HUES48 (cell line): ENCODE measurements at regions not wholly inside any gene's neighbourhood (a gene's known extent, or its start where the extent isn't known, plus 50 kb on each side); places are given as distances from the start of the nearest gene placed in this dataset.
"Not testable (repeated sequence)": the region's sequence is repeated elsewhere in the genome, so short reads cannot be mapped to it uniquely, and the experiment has no call there.

ENCODE experiments used
- H3K27ac ChIP-seq: one replicate; pipeline ENCODE4 v1.7.0; 2013; ENCODE audit warnings: low read depth, low read length, inconsistent platforms
- H3K27me3 ChIP-seq: 2 replicates; pipeline ENCODE4 v1.6.1; 2013; ENCODE audit warnings: mild to moderate bottlenecking, low read length; ENCODE audit not compliant: control insufficient read depth, insufficient read depth
- H3K36me3 ChIP-seq: 2 replicates; pipeline ENCODE4 v1.6.1; 2013; ENCODE audit warnings: low read length; ENCODE audit not compliant: control insufficient read depth, insufficient read depth
- H3K4me1 ChIP-seq: 2 replicates; pipeline ENCODE4 v1.6.1; 2013; ENCODE audit warnings: mild to moderate bottlenecking, low read length; ENCODE audit not compliant: control insufficient read depth, insufficient read depth
- H3K4me3 ChIP-seq: 2 replicates; pipeline ENCODE4 v1.5.1; 2013; ENCODE audit warnings: mild to moderate bottlenecking, low read depth, low read length
- H3K9ac ChIP-seq: 2 replicates; pipeline ENCODE4 v1.6.1; 2013; ENCODE audit warnings: mild to moderate bottlenecking, low read depth, low read length, moderate library complexity
- H3K9me3 ChIP-seq: 2 replicates; pipeline ENCODE4 v1.6.1; 2013; ENCODE audit warnings: low read length; ENCODE audit not compliant: control insufficient read depth, insufficient read depth

- Histone ChIP-seq H3K27me3 (no peaks in the 10 kb centered on the region), H3K4me1 (peaks cover 6% of the 10 kb centered on the region)
These were observed 77.5 kb upstream of the ALX4 start for GRCh38 chr11:44387415-44387814.

GRCh38 chr11:44387825-44388224, 77.9 kb upstream of the ALX4 start:
- Histone ChIP-seq H3K27ac (no peak overlapping the region), H3K27me3 (no peaks in the 10 kb centered on the region), H3K4me1 (peaks cover 6% of the 10 kb centered on the region), H3K36me3 (no peaks in the 10 kb centered on the region), H3K9me3 (peaks cover 4% of the 10 kb centered on the region; the same call in 1 of the 2 replicates), H3K4me3 (no peak overlapping the region), H3K9ac (no peak overlapping the region)

More at GRCh38 chr11:44387415-44387814, 77.5 kb upstream of the ALX4 start:
- peaks cover 4% of the 10 kb centered on the region; the same call in 1 of the 2 replicates for H3K9me3 ChIP-seq
- no peak overlapping the region for H3K9ac ChIP-seq
- no peaks in the 10 kb centered on the region for H3K36me3 ChIP-seq
- H3K27ac ChIP-seq: no peak overlapping the region
- H3K4me3 ChIP-seq: no peak overlapping the region

GRCh38 chr11:44388828-44389657, 79.1 kb upstream of the ALX4 start:
- Histone ChIP-seq H3K9ac (no peak overlapping the region), H3K9me3 (peaks cover 4% of the 10 kb centered on the region; the same call in 1 of the 2 replicates)

GRCh38 chr11:44389963-44390605, 80.1 kb upstream of the ALX4 start:
- H3K4me1 ChIP-seq: peaks cover 6% of the 10 kb centered on the region
- H3K27me3 ChIP-seq: no peaks in the 10 kb centered on the region
- no peak overlapping the region for H3K27ac ChIP-seq
- H3K36me3 ChIP-seq: no peaks in the 10 kb centered on the region
- H3K9ac ChIP-seq: no peak overlapping the region
- H3K9me3 ChIP-seq: peaks cover 4% of the 10 kb centered on the region; the same call in 1 of the 2 replicates
- no peak overlapping the region for H3K4me3 ChIP-seq

More at GRCh38 chr11:44388828-44389657, 79.1 kb upstream of the ALX4 start:
- no peaks in the 10 kb centered on the region for H3K36me3 ChIP-seq
- H3K27me3 ChIP-seq: no peaks in the 10 kb centered on the region
- H3K4me1 ChIP-seq: peaks cover 6% of the 10 kb centered on the region
- H3K4me3 ChIP-seq: 0 out of 2 replicates have a peak overlapping the region, but pooled peaks have one; percentile 18
- peak overlapping the region; percentile 5 for H3K27ac ChIP-seq

- H3K9ac ChIP-seq, H3K9me3 ChIP-seq, H3K27ac ChIP-seq, H3K36me3 ChIP-seq, H3K4me1 ChIP-seq, H3K27me3 ChIP-seq, H3K4me3 ChIP-seq: not testable (repeated sequence)
These were observed 81.1 kb upstream of the ALX4 start for GRCh38 chr11:44391004-44391403.

- not testable (repeated sequence) for H3K27me3 ChIP-seq, H3K4me1 ChIP-seq, H3K9me3 ChIP-seq, H3K4me3 ChIP-seq, H3K36me3 ChIP-seq, H3K27ac ChIP-seq, H3K9ac ChIP-seq
These were observed 86.8 kb upstream of the ALX4 start for GRCh38 chr11:44396746-44397145.

- no peaks in the 10 kb centered on the region for H3K27me3 ChIP-seq
- no peaks in the 10 kb centered on the region for H3K9me3 ChIP-seq
- no peaks in the 10 kb centered on the region for H3K4me1 ChIP-seq
- no peak overlapping the region for H3K27ac ChIP-seq
- no peak overlapping the region for H3K4me3 ChIP-seq
- no peaks in the 10 kb centered on the region for H3K36me3 ChIP-seq
- no peak overlapping the region for H3K9ac ChIP-seq
These were observed 87.7 kb upstream of the ALX4 start for GRCh38 chr11:44397586-44398178.

GRCh38 chr11:44398266-44399030, 88.5 kb upstream of the ALX4 start:
- Histone ChIP-seq H3K9ac (no peak overlapping the region), H3K27me3 (no peaks in the 10 kb centered on the region), H3K27ac (no peak overlapping the region), H3K4me3 (no peak overlapping the region), H3K36me3 (no peaks in the 10 kb centered on the region), H3K9me3 (no peaks in the 10 kb centered on the region), H3K4me1 (no peaks in the 10 kb centered on the region)

- Histone ChIP-seq H3K9me3 (no peaks in the 10 kb centered on the region), H3K27ac (no peak overlapping the region), H3K9ac (no peak overlapping the region), H3K27me3 (no peaks in the 10 kb centered on the region), H3K4me3 (no peak overlapping the region), H3K4me1 (no peaks in the 10 kb centered on the region), H3K36me3 (no peaks in the 10 kb centered on the region)
These were observed 90.0 kb upstream of the ALX4 start for GRCh38 chr11:44399968-44400367.

GRCh38 chr11:44400431-44400830, 90.5 kb upstream of the ALX4 start:
- H3K4me1 ChIP-seq: no peaks in the 10 kb centered on the region
- H3K9me3 ChIP-seq: no peaks in the 10 kb centered on the region
- H3K36me3 ChIP-seq: no peaks in the 10 kb centered on the region
- H3K27ac ChIP-seq: no peak overlapping the region
- no peak overlapping the region for H3K4me3 ChIP-seq
- no peaks in the 10 kb centered on the region for H3K27me3 ChIP-seq
- no peak overlapping the region for H3K9ac ChIP-seq
